SH-SY5Y (cell line): ENCODE measurements at regions not wholly inside any gene's neighbourhood (a gene's known extent, or its start where the extent isn't known, plus 50 kb on each side); places are given as distances from the start of the nearest gene placed in this dataset.

Experiments
- GATA2 ChIP-seq: IDR thresholded peaks from 2 replicates; pipeline ENCODE4 v1.6.1; 2011; ENCODE audit warnings: mild to moderate bottlenecking, low read depth, low read length
- GATA3 ChIP-seq: IDR thresholded peaks from 2 replicates; pipeline ENCODE4 v1.6.1; 2011; ENCODE audit warnings: low read depth, mild to moderate bottlenecking, low read length, moderate library complexity

DNA sequence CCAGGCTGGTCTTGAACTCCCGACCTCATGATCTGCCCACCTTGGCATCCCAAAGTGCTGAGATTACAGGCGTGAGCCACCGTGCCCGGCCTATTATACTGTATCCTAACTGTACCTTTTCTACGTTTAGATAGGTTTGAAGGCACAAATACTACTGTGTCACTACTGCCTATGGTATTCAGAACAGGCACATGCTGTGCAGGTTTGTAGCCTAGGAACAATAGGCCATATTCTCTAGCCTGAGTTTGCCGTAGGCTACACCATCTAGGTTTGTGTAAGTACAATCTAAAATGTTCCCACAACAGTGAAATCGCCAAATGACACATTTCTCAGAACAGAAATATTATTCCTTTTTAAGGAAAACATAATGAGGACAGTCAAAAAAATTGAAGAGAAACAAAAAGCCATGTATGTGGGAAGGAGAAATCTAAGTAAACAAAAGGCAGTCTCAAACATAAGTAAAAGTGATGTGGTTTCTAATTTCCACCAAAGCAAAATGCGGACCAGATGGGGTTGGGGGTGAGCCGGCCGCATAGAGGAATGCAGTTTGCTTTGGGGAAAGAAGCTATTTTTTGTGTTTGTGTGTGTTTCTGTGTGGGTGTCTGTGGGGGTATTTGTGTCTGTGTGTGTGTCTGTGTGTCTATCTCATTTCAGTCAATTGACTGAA, 192.6 kb upstream of the SALL4 start:
- no peak for TF ChIP-seq GATA2
- TF ChIP-seq GATA3: no peak
